GM21619 (cell line): ENCODE measurements at regions not wholly inside any gene's neighbourhood (a gene's known extent, or its start where the extent isn't known, plus 50 kb on each side); places are given as distances from the start of the nearest gene placed in this dataset.

Experiments used
- ATAC-seq: cut with Tn5 transposase; IDR thresholded peaks from one replicate; pipeline ENCODE4 v1.9.1; 2021; ENCODE audit not compliant: unreplicated experiment

DNA sequence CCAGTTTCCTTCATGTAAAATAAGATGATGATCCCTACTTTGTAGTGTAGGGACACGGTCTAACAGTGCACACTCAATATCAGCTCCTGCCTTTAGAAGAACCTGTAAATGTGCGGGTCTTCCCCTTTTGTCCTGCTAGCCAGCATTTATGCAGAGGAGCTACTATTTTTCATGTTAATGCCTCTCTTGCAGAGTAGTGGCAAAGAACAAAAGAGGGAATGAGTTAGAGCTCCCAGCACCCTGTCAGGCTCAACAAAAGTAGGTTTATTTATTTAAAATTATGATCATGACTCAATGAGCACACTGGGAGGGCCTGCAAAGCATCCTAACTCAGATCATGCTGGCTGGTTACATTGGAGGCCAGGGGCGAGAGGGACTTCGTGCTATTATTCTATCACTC is 414.5 kb upstream of the COBL start:
- no peak for ATAC-seq

GRCh38 chr7:51727441-51727840 is 410.8 kb upstream of the COBL start:
- no peak for ATAC-seq

GRCh38 chr7:51706851-51707250 is 390.2 kb upstream of the COBL start:
- ATAC-seq: no peak

GRCh38 chr7:51705701-51706100 is 389.1 kb upstream of the COBL start:
- no peak for ATAC-seq

DNA sequence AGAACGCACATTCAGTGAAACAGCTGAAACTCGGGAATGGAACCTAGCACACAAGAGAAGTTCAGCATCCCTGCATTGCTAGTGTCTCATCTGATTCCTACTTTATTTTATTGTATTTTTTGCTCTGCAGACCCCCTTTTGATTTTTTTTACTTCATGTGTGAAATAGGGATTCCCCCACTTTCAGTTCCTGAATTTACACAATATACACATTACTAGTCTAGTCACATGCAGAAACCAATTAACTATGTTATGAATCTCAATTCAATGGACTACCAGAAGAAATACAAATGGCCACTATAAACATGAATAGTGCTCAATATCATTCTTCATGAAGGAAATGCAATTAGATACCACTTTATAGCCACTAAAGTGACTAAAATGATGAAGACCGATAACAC is 386.1 kb upstream of the COBL start:
- ATAC-seq: no peak

- ATAC-seq: no peak
These were observed 385.3 kb upstream of the COBL start for GRCh38 chr7:51701935-51702334.

DNA sequence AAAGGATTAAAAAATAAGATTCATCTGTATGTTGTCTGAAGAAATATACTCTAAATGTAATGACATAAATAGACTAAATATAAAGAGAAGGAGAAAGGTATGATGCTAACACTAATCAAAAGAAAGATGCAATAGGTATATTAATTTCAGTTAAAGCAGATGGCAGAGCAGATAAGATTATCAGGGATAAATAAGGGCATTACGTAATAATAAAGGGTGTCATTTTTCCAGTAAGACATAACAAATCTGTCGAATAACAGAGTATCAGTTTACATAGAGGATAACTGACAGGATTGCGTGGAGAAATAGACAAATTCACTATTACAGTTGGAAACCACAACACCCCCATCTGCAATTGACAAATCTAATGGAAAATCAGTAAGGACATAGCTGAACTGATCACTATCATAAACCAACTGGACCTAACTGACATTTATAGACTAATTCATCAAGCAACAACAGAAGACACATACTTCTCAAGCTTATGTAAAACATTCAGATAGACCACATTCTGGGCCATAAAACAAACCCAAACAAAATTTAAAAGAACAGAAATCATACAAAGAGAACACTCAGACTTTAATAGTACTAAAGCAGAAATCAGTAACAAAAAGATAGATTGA is 384.1 kb upstream of the COBL start:
- ATAC-seq: no peak

- ATAC-seq: no peak
These were observed 376.6 kb upstream of the COBL start for GRCh38 chr7:51693258-51693657.

GRCh38 chr7:51689547-51689946 is 372.9 kb upstream of the COBL start:
- no peak for ATAC-seq

DNA sequence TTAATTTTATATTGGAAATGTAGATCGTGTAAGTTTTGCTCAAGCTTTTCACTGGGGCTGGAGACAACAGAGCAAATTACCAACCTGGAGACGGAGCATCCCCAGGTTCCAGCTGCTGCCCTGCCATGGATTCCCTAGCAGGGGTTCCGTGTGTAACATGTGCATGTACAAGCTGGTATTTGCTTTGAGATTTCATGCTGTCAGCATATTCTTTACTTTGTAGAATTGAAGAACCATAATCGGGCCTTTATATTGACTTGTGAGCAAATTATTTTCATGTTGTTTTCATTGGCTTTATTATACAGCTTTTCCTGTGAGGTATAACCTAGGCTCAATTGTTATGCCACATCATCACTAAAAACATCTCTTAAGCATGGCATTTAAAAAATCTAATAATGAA is 369.2 kb upstream of the COBL start:
- ATAC-seq: no peak

GRCh38 chr7:51680594-51681399 is 364.2 kb upstream of the COBL start:
- no peak for ATAC-seq

DNA sequence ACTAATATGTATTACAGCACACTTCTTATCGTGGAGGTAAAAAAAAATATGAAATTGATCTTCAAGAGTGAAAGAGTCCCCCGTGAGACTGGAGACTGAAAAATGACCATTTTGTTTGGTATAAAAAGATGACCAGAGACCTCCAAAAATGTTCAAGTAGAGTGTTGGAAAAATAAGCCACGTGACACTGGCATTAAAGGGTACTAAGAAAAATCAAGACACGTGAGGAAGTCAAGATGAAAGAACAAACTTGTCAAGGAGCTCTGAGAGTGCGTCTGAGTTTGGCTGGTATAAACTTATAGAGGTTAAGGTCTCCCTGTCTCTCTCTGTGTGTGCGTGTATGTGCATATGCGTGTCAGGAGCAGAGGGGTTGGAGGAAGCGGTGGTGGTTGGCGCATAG is 362.7 kb upstream of the COBL start:
- ATAC-seq: no peak

DNA sequence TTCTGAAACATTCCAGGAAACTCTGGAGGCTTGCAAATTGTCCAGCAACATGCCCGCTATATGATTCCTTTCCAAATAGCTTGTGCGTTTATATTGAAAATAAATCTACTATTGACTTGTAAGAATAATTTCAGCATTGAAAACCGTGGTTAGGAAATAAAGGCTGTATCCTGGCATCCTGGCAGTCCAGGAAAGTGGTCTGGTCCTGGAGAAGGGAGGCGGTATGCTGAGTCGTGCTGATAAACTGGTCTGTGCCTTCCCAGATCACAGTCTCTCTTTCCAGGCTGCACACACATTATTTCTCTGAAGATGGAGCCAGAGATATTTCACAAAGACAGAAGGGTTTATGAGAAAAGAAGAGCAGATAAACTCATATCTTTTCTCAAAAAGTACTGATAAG is 350.1 kb upstream of the COBL start:
- ATAC-seq: no peak

- ATAC-seq: no peak
These were observed 349.7 kb upstream of the COBL start for GRCh38 chr7:51666266-51666665.

DNA sequence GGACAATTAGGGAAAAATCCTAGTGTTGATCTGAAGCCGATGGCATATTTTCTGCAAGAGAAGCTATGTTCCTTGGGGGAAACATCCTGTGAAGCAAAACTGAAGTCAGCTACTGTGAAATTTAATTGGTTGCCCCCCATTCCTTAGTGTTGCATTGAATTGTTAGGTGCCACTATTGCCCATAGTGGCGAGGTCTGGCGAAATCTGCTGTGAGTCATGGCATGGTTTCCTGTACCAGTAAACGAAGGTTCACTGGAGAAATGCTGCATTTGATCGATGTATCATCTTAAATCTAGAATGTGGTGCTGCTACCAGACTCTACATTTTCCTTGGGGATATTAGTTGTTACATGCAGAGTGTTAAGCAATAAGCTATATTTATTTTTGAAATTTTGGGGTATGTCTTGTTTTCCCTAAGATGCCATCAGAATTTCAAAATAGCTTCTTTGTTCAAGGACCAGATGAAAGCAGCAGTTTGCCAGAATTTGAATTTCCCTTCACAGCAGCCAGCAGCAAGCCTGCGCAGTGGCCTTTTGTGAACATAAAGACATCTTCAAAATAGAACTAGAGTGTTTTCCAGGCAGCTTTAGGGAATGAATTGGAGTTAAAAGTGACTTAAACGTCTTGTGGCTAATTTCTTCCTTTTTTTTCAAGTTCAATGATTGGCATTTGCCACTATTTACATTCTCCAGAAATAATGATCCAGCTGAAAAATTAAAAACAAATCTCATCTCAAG is 348.6 kb upstream of the COBL start:
- no peak for ATAC-seq

GRCh38 chr7:51660516-51660915 is 343.9 kb upstream of the COBL start:
- ATAC-seq: no peak

GRCh38 chr7:51658684-51659083 is 342.1 kb upstream of the COBL start:
- no peak for ATAC-seq

GRCh38 chr7:51647931-51648351 is 331.3 kb upstream of the COBL start:
- ATAC-seq: no peak

DNA sequence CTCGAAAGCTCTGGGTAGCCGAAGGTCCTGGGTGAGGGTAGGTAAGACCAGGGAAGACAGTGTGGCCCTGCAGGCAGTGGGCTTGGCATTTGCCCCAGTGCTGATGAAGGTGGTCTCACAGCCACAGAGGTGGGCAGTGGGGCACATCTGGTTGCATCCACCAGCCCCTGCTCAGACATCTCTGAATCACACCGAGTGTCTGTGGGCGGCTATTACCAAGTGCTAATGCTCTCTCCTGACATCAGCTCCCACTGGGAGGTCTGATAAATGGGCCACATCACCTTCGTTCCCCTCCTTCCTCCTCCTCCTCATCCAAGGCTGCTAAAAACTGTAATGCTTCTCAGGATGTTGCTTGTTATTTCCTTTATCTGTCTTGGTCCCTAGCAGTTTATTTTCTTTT is 330.9 kb upstream of the COBL start:
- ATAC-seq: no peak

DNA sequence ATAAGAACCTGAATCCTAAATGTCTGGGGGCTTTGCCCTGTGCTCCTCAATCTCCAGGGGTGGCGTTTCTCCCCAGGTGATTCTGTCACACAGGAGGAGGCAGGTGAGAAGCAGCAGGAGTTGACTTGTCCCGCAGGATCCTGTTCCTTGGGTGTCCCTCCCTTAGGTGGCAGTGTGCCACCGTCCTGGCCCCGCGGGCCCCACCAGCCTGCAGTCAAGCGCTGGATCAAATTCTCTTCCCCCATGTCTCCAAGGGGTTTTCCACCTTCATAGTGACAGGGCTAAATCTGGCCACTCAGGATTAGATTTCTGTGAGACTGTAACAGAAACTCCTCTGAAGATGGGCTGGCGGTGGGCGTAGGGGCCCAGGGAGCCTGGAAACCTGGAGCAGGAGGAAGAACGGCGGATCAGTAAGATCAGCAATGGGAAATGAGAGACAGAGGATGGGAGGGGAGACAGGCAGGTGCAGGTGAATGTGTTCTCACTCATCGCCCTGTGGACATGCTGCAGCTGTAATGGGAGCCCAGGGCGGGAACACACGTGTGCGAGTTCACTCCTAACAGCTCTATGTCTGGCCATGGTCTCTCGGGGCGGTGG is 329.2 kb upstream of the COBL start:
- ATAC-seq: no peak

DNA sequence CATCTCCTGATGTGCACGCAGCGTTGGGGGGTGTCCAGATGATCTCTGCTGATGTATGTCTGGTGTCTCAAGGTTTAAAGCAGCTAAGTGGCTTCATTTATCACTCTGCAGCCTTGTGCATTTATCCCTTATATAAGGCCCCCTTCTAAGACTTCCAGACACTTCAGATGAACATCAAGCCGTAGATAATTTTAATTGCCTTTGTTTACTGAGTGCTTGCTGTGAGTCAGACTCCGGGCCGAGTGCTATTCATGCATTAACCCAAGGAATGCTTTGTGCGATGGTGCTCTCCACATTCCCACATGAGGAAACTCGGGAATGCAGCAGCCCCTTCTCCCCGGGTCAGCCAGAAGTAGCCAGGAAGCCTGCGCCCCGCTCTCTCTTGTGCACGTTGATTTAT is 328.6 kb upstream of the COBL start:
- ATAC-seq: no peak

GRCh38 chr7:51644216-51644615 is 327.6 kb upstream of the COBL start:
- ATAC-seq: no peak
